Activated CD4-positive, alpha-beta T cell treated with anti-CD3 and anti-CD28 coated beads, Interleukin-2, Interleukin-4, amounts not matched to agents 100 ng/mL and 50 ng/mL, durations not matched to agents 16 hours and 8 hours (primary cell): ENCODE measurements at regions not wholly inside any gene's neighbourhood (a gene's known extent, or its start where the extent isn't known, plus 50 kb on each side); places are given as distances from the start of the nearest gene placed in this dataset.
"Not testable (repeated sequence)": the region's sequence is repeated elsewhere in the genome, so short reads cannot be mapped to it uniquely, and the experiment has no call there.

Source experiments
- DNase-seq: peaks from one replicate; pipeline ENCODE4 v3.0.0-alpha.2; 2020; ENCODE audit warnings: low spot score

DNA sequence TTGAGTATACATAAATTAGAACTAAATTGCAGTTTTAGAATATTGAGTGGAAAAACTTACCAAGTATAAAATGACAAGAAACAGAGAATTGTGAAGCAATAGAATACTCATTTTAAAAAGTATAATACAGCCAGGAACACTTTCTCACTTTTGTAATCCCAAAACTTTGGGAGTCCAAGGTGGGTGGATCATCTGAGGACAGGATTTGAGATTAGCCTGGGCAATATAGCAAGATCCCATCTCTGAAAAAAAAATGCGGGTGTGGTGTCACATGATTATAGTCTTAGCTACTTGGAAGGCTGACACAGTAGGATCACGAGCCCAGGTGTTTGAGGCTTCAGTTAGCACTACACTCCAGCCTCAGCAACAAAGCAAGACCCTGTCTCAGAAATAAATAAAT is 440.9 kb upstream of the POT1 start:
- no peak for DNase-seq

DNA sequence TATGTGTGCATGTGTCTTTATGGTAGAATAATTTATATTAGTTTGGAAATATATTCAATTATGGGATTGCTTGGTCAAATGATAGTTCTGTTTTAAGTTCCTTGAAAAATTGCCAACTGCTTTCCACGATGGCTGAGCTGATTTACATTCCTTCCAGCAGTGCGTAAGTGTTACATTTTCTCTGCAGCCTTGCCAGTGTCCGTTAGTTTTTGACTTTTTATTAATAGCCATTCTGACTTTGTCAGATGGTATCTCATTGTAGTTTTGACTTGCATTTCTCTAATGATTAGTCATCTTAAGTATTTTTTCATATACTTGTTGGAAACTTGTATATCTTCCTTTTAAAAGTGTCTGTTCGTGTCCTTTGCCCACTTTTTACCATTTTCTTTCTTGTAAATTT is 434.2 kb upstream of the POT1 start:
- DNase-seq: no peak

DNA sequence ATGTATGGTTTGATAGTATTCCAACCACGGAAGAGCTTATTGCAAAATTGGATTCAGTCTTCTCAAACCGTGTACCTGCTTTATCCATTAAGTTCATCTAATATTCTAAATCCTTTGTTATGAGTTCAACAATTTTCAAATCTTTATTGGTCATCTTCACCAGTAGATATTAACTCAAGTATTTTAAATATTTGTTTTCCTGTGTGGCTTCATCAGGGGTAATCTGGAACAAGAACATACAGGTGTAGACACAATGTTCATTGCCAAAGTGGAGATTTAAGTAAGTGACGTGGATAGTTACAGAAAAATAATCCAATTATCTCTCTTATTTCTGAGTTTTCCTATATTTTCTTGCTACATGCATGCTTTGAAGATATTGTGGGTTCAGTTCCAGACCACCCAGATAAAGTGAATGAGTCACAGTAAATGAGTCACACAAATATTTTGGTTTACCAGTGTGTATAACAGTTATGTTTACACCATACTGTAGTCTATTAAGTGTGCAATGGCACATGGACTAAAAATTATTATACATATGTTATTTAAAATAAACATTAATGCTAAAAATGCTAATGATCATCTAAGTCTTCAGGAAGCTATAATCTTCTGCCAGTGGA is 429.0 kb upstream of the POT1 start:
- DNase-seq: no peak

DNA sequence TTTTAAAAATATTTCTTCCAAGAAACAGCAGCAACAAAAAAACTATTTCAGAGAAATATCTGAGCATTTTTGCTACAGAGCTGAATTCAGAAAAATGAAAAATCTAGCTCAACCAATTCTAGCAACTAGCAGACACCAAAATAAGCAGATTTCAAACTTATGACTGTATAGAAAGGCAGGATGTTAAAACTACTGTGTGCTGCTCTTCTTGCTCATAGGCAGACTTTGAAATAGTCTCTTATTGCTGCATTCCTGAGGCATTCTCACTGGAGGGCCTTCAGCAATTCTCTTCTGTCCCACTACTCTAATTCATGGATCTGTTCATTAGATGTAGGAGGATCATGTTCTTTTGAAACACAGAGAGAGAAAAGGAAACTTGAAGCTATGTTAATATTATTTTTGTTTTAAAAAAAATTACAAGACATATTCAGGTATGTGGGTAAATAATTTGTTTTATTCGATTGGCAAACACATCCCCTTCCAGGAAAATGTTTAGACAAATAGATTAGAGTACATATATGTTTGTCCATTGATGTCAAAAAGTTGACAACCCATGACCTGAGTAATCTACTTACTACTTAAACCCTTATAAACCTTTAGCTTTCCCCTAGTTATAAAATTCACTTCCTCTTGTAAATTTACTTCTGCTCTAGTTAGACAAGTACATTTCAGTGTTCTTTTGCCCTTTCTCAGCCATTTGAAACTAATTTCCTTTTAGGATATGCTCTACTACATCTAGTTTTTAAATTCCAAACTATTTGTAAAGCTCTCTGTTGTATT is 428.2 kb upstream of the POT1 start:
- DNase-seq: no peak

DNA sequence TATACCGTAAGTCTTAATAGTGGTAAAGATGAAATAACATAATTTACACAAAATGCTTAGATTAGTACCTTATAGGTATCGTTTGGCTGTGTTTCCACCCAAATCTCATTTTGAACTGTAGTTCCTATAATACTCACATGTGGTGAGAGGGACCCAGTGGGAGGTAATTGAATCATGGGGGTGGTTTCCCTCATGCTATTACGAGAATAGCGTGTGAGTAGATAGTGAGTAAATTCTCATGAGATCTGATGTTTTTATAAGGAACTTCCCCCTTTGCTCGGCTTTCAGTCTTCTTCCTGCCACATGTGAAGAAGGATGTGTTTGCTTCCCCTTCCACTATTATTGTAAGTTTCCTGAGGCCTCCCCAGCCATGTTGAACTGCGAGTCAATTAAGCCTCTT is 426.3 kb upstream of the POT1 start:
- DNase-seq: no peak

DNA sequence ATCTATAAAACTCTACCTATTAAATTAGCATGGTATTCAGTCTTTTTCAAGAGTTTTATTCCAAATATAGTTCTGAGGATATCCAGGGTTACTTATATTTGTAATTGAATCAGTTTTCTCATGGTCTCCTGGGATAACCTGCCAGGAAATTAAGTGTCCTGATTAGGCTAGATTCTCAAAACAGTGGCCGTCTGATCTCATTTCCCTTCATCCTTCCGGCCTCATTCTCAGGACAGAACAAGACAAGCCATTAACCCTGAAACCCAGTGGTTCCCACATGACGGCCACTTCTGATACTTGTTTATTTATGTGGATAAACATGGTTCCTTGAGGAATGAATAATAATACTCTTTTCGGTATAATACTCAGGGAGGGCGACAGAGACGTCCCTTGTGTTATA is 417.6 kb upstream of the POT1 start:
- DNase-seq: no peak

DNA sequence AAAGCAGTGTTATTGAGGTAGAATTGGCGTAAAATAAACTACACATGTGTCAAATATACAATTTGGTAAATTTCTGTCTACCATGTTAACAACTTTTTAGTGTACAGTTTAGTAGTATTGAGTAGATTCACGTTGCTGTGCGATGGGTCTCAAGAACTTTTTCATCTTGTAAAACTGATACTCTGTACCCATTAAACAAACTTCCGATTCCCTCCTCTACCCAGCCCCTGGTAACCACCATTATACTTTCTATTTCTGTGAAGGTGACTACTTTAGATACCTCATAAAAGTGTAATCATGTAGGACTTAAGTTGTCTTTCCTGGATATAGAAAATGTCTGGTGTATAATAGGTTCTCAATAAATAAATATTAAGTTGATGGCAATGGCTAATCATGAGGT is 408.5 kb upstream of the POT1 start:
- DNase-seq: no peak

DNA sequence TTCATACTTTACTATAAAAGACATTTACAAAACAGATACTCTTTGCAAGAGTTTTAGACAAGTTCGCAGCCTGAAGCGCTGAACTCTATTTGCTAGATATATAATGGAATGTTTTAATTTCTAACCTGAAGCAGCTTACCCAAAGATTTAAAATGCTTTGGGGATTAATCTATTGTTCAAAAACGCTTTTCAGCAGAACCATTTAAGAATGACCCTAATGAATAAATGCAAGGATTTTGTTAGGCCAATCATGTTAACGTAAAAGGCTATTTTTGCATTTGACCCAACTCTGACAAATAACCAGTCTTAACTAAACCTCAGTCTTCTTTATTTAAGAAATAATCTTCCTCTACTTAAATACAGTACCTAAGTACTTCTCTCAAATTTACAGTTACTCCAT is 406.7 kb upstream of the POT1 start:
- no peak for DNase-seq

DNA sequence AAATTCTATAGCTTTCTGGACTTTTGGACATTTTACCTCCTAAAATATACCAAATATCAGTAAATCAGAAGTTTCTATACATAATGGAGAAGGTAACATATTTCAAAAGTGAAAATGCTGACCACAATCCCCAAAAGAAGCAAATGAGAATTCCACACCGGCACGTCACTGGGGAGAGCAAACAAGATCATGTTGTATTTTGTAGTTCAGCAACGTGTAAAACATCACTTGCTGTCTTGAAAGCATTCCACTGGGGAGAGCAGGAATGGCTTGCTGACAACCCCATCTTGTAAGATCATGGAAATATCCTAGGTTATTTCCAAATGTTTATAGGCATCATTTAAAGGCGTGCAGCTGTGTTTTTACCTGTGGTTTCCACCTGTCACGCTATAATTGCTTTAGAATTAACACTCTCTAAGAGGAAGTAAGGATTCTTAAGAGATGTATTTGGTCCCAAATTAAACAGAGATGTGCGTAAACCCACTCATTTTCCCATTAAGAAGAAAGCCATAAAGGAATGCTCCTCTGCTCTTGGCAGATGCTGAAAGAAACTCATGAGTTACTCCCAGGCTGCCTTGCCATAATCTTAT is 397.1 kb upstream of the POT1 start:
- no peak for DNase-seq

DNA sequence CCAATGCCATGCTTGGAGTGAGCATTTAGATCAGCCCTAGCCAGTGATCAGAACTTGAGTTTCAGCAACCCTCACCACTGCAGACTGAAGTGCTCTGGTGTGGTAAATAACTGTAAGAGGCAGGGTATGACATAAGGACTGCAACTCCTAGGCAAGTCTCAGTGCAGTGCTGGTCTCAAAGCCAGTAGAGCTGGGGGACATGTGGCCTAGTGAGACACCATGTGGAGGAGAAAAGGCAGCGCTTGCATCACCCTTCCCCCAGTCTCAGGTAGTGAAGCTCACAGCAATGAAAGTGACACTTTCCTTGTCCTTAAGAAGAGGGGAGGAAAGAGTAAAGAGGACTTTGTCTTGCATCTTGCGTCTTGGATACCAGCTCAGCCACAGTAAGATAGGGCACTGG is 386.8 kb upstream of the POT1 start:
- no peak for DNase-seq

DNA sequence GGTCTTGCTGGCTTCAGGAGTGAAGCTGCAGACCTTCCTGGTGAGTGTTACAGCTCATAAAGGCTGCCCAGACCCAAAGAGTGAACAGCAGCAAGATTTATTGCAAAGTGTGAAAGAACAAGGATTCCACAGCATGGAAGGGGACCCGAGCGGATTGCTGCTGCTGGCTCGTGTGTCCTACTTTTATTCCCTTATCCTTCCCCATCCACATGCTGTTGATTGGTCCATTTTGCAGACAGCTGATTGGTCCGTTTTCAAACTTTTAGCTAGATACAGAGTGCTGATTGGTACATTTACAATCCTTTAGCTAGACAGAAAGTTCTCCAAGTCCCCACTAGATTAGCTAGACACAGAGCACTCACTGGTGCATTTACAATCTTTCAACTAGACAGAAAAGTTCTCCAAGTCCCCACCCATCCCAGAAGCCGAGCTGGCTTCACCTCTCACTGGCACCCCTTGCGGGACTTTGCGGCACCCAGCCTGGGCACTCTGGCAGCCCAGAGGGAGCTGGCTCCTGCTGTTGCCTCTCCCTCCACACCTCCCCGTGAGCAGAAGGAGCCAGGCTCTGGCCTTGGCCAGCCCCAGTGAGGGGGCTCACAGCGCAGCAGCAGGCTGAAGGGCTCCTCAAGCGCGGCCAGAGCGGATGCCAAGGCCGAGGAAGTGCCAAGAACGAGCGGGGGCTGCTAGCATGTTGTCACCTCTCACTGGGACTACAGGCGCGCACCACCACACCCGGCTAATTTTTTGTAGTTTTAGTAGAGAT is 369.6 kb upstream of the POT1 start:
- no peak for DNase-seq

DNA sequence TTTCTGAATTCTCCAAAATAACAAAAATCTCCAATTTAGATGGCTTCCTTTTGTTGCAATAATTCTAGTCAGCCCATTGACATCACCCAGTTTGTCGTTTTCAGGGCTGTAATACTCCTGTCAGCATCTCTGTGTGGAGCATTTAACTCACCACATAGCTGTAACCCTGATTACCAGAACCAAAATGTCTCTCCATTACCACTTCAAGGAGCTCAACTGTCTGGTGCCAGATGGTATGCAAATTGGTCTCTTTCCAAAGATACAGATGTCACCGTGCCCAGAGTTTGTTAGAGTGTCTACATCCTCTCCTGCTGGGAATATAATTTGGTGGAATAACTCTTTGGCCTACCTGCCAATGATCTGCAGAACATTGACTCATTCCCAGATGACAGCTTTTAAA is 350.3 kb upstream of the POT1 start:
- DNase-seq: no peak

DNA sequence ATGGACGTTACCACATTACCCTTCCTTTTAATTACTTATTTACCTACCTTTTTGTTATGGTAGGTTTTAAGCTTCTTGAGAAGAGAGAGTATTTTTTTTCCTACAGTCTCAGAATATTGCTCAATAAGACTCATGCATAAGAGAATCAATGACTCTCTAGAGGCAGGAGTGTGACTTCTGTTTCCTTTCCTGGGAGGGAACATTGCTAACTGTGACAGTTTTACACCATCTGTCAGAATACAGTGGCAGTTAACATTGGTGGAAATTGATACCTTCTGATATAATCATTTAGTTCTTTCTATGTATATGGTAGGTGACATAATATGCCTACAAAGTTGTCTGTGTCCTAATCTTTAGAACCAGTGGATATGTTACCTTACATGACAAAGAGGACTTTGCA is 348.7 kb upstream of the POT1 start:
- DNase-seq: no peak

DNA sequence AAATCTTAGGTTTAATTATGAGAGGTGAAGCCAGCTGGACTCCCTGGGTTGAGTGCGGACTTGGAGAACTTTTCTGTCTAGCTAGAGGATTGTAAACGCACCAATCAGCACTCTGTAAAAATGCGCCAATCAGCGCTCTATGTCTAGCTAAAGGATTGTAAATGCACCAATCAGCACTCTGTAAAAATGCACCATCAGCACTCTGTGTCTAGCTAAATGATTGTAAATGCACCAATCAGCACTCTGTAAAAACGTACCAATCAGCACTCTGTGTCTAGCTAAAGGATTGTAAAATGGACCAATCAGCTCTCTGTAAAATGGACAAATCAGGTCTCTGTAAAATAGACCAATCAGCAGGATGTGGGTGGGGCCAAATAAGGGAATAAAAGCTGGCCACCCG is 345.1 kb upstream of the POT1 start:
- not testable (repeated sequence) for DNase-seq

DNA sequence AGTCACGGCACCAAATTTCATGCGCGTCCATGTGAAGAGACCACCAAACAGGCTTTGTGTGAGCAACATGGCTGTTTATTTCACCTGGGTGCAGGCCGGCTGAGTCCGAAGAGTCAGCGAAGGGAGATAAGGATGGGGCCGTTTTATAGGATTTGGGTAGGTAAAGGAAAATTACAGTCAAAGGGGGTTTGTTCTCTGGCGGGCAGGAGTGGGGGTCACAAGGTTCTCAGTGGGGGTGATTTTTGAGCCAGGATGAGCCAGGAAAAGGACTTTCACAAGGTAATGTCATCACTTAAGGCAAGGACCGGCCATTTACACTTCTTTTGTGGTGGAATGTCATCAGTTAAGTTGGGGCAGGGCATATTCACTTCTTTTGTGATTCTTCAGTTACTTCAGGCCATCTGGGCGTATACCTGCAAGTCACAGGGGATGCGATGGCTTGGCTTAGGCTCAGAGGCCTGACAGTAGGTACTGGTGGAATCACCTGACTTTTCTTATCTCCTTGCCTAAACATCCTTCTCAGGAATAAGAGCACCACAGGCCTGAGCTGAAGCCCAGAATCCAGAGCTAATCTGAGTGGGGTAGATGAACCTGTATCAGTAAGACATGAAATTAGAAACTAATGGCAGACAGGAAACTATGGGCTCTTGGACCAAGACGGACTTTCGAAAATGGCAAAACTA is 334.7 kb upstream of the POT1 start:
- DNase-seq: not testable (repeated sequence)

DNA sequence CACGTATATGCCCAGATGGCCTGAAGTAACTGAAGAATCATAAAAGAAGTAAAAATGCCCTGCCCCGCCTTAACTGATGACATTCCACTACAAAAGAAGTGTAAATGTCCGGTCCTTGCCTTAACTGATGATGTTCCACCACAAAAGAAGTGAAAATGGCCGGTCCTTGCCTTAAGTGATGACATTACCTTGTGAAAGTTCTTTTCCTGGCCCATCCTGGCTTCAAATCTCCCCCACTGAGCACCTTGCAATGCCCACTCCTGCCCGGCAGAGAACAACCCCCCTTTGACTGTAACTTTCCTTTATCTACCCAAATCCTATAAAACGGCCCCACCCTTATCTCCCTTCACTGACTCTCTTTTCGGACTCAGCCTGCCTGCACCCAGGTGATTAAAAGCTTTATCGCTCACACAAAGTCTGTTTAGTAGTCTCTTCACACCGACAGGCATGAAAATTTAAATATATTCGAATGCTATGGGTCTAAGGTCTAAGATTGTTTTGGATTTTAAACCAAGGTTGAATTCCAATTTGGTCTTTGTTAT is 329.3 kb upstream of the POT1 start:
- not testable (repeated sequence) for DNase-seq

DNA sequence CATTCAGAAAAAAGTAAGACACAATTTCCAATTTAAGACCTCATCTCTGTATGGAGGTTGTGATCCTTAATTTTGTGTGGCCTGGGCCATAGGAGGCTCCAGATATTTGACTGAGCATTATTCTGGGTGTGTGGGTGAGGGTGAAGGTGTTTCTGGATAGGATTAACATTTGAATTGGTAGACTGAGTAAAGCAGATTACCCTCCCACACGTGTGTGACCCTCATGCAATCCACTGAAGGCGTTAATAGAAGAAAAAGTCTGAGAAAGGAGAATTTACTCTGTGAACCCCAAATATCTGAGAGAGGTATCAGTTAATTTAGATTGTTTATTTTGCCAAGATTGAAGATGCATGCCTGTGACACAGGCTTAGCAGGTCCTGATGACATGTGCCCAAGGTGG is 328.0 kb upstream of the POT1 start:
- DNase-seq: no peak

DNA sequence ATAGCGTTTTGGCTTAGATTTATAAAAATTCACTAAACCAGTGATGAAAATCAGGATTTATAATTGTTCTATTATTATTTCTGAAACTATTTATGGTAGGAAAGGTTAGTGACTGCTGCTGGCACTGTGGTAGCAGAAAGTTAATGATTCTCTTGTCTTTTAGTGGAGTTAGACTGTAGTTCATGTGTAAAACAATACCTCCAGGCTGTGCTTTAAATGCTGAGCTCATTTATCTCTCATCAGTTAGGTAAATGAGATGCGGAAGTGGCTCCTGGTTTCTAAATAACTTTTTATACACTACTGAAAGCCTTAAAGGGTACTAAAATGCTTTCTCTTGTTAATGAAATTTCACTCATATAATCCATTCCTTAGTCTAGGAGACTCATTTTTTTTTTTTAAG is 326.8 kb upstream of the POT1 start:
- DNase-seq: no peak

DNA sequence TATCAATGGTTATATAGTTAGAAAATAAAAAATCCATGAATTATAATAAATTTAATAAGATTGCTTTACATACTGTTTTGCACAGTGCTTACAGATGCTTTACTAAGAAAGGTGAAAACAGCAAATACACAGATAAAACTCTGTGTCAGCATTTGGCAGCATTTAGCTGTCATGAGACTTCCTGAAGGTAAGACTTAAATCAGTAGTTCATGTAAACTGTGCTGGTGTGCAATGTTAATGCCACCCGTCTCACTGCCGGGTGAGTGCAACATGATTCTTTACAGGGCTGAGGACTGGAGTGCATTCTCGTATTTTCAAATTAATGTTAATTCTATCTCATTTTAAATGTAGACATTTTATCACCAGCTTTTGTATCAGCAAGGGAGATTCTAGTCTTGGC is 326.2 kb upstream of the POT1 start:
- DNase-seq: no peak

DNA sequence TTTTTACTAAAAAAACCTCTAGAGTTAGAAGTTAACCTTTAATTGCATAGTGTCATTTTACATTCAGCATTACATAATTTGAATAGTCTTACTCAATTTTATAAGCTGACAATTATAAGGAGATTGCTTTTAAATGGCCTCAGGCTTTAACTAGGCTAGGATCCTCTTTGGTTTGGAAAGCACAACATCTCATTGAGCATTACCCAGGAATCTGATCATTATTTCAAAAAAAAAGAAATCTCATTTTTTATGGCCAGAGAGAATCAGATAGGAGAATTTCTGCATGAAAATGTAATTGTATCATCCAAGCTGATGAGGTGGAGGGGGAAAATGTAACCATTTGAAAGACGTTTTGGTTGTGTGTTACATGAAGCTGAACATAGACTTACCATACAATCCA is 324.9 kb upstream of the POT1 start:
- DNase-seq: no peak

DNA sequence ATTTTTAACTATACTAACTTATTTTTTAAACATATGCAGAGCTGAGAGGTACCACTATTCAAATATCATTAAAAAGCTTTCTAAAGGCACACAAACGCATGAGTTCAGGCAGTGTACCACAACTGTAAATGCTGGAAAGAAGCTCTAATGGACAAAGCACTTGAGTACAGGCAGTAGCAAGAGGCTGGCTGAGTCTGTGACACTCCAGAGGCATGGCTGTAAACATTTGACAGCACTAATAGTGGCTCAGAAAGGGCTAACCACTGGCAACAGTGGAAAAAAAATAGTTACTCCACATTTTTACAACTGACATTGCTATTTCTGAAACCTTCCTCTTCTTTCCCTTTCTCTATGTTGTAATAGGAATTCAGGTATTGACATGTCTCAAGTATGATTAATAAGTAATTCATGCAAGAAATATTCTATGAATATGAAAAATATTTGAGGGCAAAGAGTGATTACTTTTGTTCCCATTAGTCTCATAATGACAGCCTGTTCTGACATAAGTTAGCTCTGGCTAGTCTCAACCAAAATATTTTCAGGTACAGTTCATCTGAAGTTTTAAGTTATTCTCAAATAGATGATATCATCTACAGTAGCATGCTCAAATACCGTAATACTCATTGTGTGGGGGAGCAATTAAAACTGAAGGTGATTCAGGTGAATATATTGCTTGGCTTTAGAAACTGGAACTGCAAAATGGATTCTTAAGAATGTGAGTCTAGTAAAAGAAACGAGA is 324.0 kb upstream of the POT1 start:
- no peak for DNase-seq
